Cardiac muscle cell (in vitro differentiated cells and primary cell): ENCODE measurements at regions not wholly inside any gene's neighbourhood (a gene's known extent, or its start where the extent isn't known, plus 50 kb on each side); places are given as distances from the start of the nearest gene placed in this dataset.
"Not testable (repeated sequence)": the region's sequence is repeated elsewhere in the genome, so short reads cannot be mapped to it uniquely, and the experiment has no call there.

Experiments
- DNase-seq, 2 donors: peaks; one replicate each; pipeline versions ENCODE4 v3.0.0 to v3.0.0-alpha.2; 2010 to 2017; ENCODE audit warnings: low read depth in 1 of 2, low spot score in 1 of 2
- H3K27ac ChIP-seq: fragments of 200-600 bp; sonication (generic); 2 replicates; pipeline ENCODE4 v1.5.1; 2016
- H3K27me3 ChIP-seq: fragments of 200-600 bp; sonication (generic); 2 replicates; pipeline ENCODE4 v1.6.0; 2016; ENCODE audit warnings: control low read depth
- H3K36me3 ChIP-seq: fragments of 200-600 bp; sonication (generic); 2 replicates; pipeline ENCODE4 v1.5.1; 2016; ENCODE audit warnings: control low read depth
- H3K4me1 ChIP-seq: fragments of 200-600 bp; sonication (generic); 2 replicates; pipeline ENCODE4 v1.8.1; 2017; ENCODE audit warnings: low read depth, mild to moderate bottlenecking, mixed run types
- H3K4me3 ChIP-seq: fragments of 200-600 bp; sonication (generic); 2 replicates; pipeline ENCODE4 v1.5.1; 2016; ENCODE audit warnings: mild to moderate bottlenecking
- H3K9me3 ChIP-seq: fragments of 200-600 bp; sonication (generic); 2 replicates; pipeline ENCODE4 v1.5.1; 2017; ENCODE audit warnings: low read depth, mild to moderate bottlenecking, control low read depth
- CTCF ChIP-seq: IDR thresholded peaks from 2 replicates; pipeline ENCODE4 v1.5.1; 2012; ENCODE audit warnings: low read depth, mild to moderate bottlenecking, low read length

GRCh38 chr16:10256784-10257641, 74.8 kb upstream of the GRIN2A start:
- Histone ChIP-seq H3K27me3 (no peaks in the 10 kb centered on the region), H3K27ac (peak overlapping the region; percentile 60), H3K9me3 (no peaks in the 10 kb centered on the region), H3K4me3 (no peak overlapping the region), H3K36me3 (no peaks in the 10 kb centered on the region), H3K4me1 (peaks cover 34% of the 10 kb centered on the region)
- peak; percentile 87 for TF ChIP-seq CTCF
- peak; percentile 53 to 54 for DNase-seq

GRCh38 chr16:10257642-10258251, 75.5 kb upstream of the GRIN2A start:
- not testable (repeated sequence) for DNase-seq, H3K27me3 ChIP-seq, H3K36me3 ChIP-seq, H3K4me3 ChIP-seq, H3K9me3 ChIP-seq
- Histone ChIP-seq H3K27ac (peak overlapping the region; percentile 67), H3K4me1 (peaks cover 34% of the 10 kb centered on the region)

- not testable (repeated sequence) for H3K4me3 ChIP-seq, H3K9me3 ChIP-seq, H3K36me3 ChIP-seq, DNase-seq, H3K27me3 ChIP-seq
- H3K4me1 ChIP-seq = peaks cover 40% of the 10 kb centered on the region
- H3K27ac ChIP-seq = peak overlapping the region; percentile 67
Observed at GRCh38 chr16:10258930-10259603, 76.8 kb upstream of the GRIN2A start.

GRCh38 chr16:10261077-10261476, 78.8 kb upstream of the GRIN2A start:
- no peak for DNase-seq

GRCh38 chr16:10261526-10261925, 79.3 kb upstream of the GRIN2A start:
- H3K4me1 ChIP-seq = peaks cover 34% of the 10 kb centered on the region
- H3K36me3 ChIP-seq, H3K4me3 ChIP-seq: not testable (repeated sequence)

More at GRCh38 chr16:10261077-10261476, 78.8 kb upstream of the GRIN2A start:
- H3K4me3 ChIP-seq = no peak overlapping the region
- peaks cover 38% of the 10 kb centered on the region for H3K4me1 ChIP-seq
- no peaks in the 10 kb centered on the region for H3K27me3 ChIP-seq
- no peaks in the 10 kb centered on the region for H3K36me3 ChIP-seq
- H3K9me3 ChIP-seq = no peaks in the 10 kb centered on the region
- H3K27ac ChIP-seq = peak overlapping the region; percentile 67
- no peak for TF ChIP-seq CTCF

GRCh38 chr16:10262377-10263132, 80.3 kb upstream of the GRIN2A start:
- TF ChIP-seq CTCF = no peak

More at GRCh38 chr16:10261526-10261925, 79.3 kb upstream of the GRIN2A start:
- H3K27me3 ChIP-seq, H3K9me3 ChIP-seq: not testable (repeated sequence)
- peak in 1 of 2 donors; percentile 61 for DNase-seq
- H3K27ac ChIP-seq = peak overlapping the region; percentile 67

More at GRCh38 chr16:10262377-10263132, 80.3 kb upstream of the GRIN2A start:
- H3K27me3 ChIP-seq = no peaks in the 10 kb centered on the region
- H3K27ac ChIP-seq = peak overlapping the region; percentile 67
- H3K4me3 ChIP-seq = no peak overlapping the region
- H3K9me3 ChIP-seq = no peaks in the 10 kb centered on the region
- peaks cover 25% of the 10 kb centered on the region for H3K4me1 ChIP-seq
- DNase-seq = no peak
- no peaks in the 10 kb centered on the region for H3K36me3 ChIP-seq
